Left lung (tissue), 4 donors: ENCODE measurements at regions not wholly inside any gene's neighbourhood (a gene's known extent, or its start where the extent isn't known, plus 50 kb on each side); places are given as distances from the start of the nearest gene placed in this dataset.

ENCODE experiments used
- ATAC-seq: fragments of 200-7000 bp; cut with Tn5 transposase; one replicate; pipeline ENCODE4 v1.9.1; 2020; ENCODE audit warnings: moderate library complexity
- DNase-seq, 4 donors: peaks; one replicate each; pipeline ENCODE4 v3.0.0-alpha.2; 2013 to 2020
- H3K27ac ChIP-seq, 2 donors: fragments of 200-600 bp; sonication (generic) in 1 of 2; one replicate each; pipeline versions ENCODE4 v1.5.0 to v1.8.0; 2020 to 2021
- H3K27me3 ChIP-seq, 2 donors: fragments of 200-600 bp; sonication (generic) in 1 of 2; one replicate each; pipeline versions ENCODE4 v1.5.0 to v1.8.0; 2020 to 2021
- H3K36me3 ChIP-seq, 2 donors: fragments of 200-600 bp; sonication (generic) in 1 of 2; one replicate each; pipeline versions ENCODE4 v1.5.0 to v1.8.0; 2020 to 2021
- H3K4me1 ChIP-seq, 2 donors: fragments of 200-600 bp; one replicate each; pipeline ENCODE4 v1.8.0; 2021
- H3K4me3 ChIP-seq, 2 donors: fragments of 200-600 bp; sonication (generic) in 1 of 2; one replicate each; pipeline versions ENCODE4 v1.5.0 to v1.8.0; 2020 to 2021; ENCODE audit warnings: mild to moderate bottlenecking in 1 of 2
- H3K9me3 ChIP-seq, 2 donors: fragments of 200-600 bp; sonication (generic) in 1 of 2; one replicate each; pipeline versions ENCODE4 v1.5.0 to v1.8.0; 2020 to 2021
- CTCF ChIP-seq, 2 donors: fragments of 200-600 bp; sonication (generic) in 1 of 2; IDR thresholded peaks; one replicate each; pipeline versions ENCODE4 v1.5.0 to v1.8.0; 2021; ENCODE audit warnings: antibody characterized with exemption in 2 of 2
- intact Hi-C, 2 donors: fragments of 100-400 bp; cut with DNase I; formaldehyde crosslinking; loops; one replicate each; pipeline versions ENCODE4 v1.11.2 to v1.14.2; 2022
- donor health status: DM: no; HTN: yes; CAD: no.
- donor health status: DM: no; HTN: no; CAD: no.

GRCh38 chr3:127383656-127384179 is 95.9 kb upstream of the PRR20G start:
- TF ChIP-seq CTCF (IDR thresholded peaks at IDR 0.05) = no peak
- Histone ChIP-seq H3K9me3 (peaks cover 0 to 10% of the 10 kb centered on the region in 2 donors), H3K4me1 (no peaks in the 10 kb centered on the region), H3K27ac (no peak overlapping the region), H3K4me3 (no peak overlapping the region), H3K27me3 (peaks cover 0 to 17% of the 10 kb centered on the region in 2 donors), H3K36me3 (no peaks in the 10 kb centered on the region)
- intact Hi-C loops = no loop called here
- no peak for ATAC-seq
- DNase-seq = no peak

- Histone ChIP-seq H3K4me3 (no peak overlapping the region), H3K9me3 (peaks cover 0 to 10% of the 10 kb centered on the region in 2 donors), H3K4me1 (no peaks in the 10 kb centered on the region), H3K36me3 (no peaks in the 10 kb centered on the region), H3K27me3 (no peaks in the 10 kb centered on the region), H3K27ac (no peak overlapping the region)
- intact Hi-C loops = no loop called here
- DNase-seq (no peak), ATAC-seq (no peak)
- TF ChIP-seq CTCF (IDR thresholded peaks at IDR 0.05) = no peak
Measured at GRCh38 chr3:127377801-127378655, 90.2 kb upstream of the PRR20G start.

GRCh38 chr3:127375151-127375930 is 87.5 kb upstream of the PRR20G start:
- no peak overlapping the region for H3K4me3 ChIP-seq
- intact Hi-C loops = no loop called here
- H3K27me3 ChIP-seq = peaks cover 0 to 10% of the 10 kb centered on the region in 2 donors
- DNase-seq (peak in 1 of 4 donors; percentile 34), ATAC-seq (no peak)
- H3K36me3 ChIP-seq = no peaks in the 10 kb centered on the region
- TF ChIP-seq CTCF (IDR thresholded peaks at IDR 0.05) = no peak
- H3K9me3 ChIP-seq = no peaks in the 10 kb centered on the region
- H3K4me1 ChIP-seq = no peaks in the 10 kb centered on the region
- H3K27ac ChIP-seq = no peak overlapping the region

GRCh38 chr3:127374086-127375010 is 86.5 kb upstream of the PRR20G start:
- peak; percentile 34 to 60 for TF ChIP-seq CTCF (IDR thresholded peaks at IDR 0.05)
- Histone ChIP-seq H3K27ac (no peak overlapping the region), H3K4me3 (no peak overlapping the region), H3K4me1 (no peaks in the 10 kb centered on the region), H3K27me3 (peaks cover 0 to 10% of the 10 kb centered on the region in 2 donors), H3K36me3 (no peaks in the 10 kb centered on the region), H3K9me3 (no peaks in the 10 kb centered on the region)
- peak; percentile 85 for ATAC-seq
- DNase-seq = peak in 1 of 4 donors; percentile 45
- intact Hi-C loops = no loop called here
